GM21576 (cell line): ENCODE measurements at regions not wholly inside any gene's neighbourhood (a gene's known extent, or its start where the extent isn't known, plus 50 kb on each side); places are given as distances from the start of the nearest gene placed in this dataset.
A peak's percentile ranks its signal among the peaks of the same experiment; 100 is the strongest.
"Not testable (repeated sequence)": the region's sequence is repeated elsewhere in the genome, so short reads cannot be mapped to it uniquely, and the experiment has no call there.

Experiments
- ATAC-seq: cut with Tn5 transposase; IDR thresholded peaks from one replicate; pipeline ENCODE4 v1.9.1; 2021; ENCODE audit warnings: mild to moderate bottlenecking, moderate library complexity; ENCODE audit not compliant: unreplicated experiment

GRCh38 chr2:205865905-205866441, 183.7 kb downstream of the NRP2 start:
- no peak for ATAC-seq

- no peak for ATAC-seq
Observed at GRCh38 chr2:205865056-205865455, 182.8 kb downstream of the NRP2 start.

- ATAC-seq = no peak
Observed at GRCh38 chr2:205864491-205864890, 182.2 kb downstream of the NRP2 start.

- ATAC-seq = not testable (repeated sequence)
Observed at GRCh38 chr2:205862761-205863160, 180.5 kb downstream of the NRP2 start.

- ATAC-seq = no peak
Observed at GRCh38 chr2:205860885-205861284, 178.6 kb downstream of the NRP2 start.

GRCh38 chr2:205860181-205860580, 177.9 kb downstream of the NRP2 start:
- ATAC-seq = no peak

- no peak for ATAC-seq
Observed at GRCh38 chr2:205858881-205859441, 176.7 kb downstream of the NRP2 start.

GRCh38 chr2:205858275-205858674, 176.0 kb downstream of the NRP2 start:
- no peak for ATAC-seq

- peak; percentile 53 for ATAC-seq
Observed at GRCh38 chr2:205857520-205858237, 175.4 kb downstream of the NRP2 start.

- ATAC-seq = no peak
Observed at GRCh38 chr2:205852457-205852856, 170.2 kb downstream of the NRP2 start.

GRCh38 chr2:205850611-205851010, 168.3 kb downstream of the NRP2 start:
- ATAC-seq = no peak

- ATAC-seq = no peak
Observed at GRCh38 chr2:205850132-205850531, 167.8 kb downstream of the NRP2 start.

- ATAC-seq = no peak
Observed at GRCh38 chr2:205849136-205849535, 166.8 kb downstream of the NRP2 start.

GRCh38 chr2:205848601-205849000, 166.3 kb downstream of the NRP2 start:
- no peak for ATAC-seq
